ENCODE measurements at regions not wholly inside any gene's neighbourhood (a gene's known extent, or its start where the extent isn't known, plus 50 kb on each side); places are given as distances from the start of the nearest gene placed in this dataset.
A peak's percentile ranks its signal among the peaks of the same experiment; 100 is the strongest.

GRCh38 chr4:97152149-97152548 is 991.1 kb downstream of the STPG2 start (continued):
- TF ChIP-seq ZNF462 (CRISPR knock-in tag; IDR thresholded peaks at IDR 0.05) (no peak), EZH2 (IDR thresholded peaks at IDR 0.05; ENCODE audit: low read depth, unreplicated experiment) (no peak), EZH2phosphoT487 (IDR thresholded peaks at IDR 0.05; ENCODE audit: unreplicated experiment) (no peak)

GRCh38 chr4:97153042-97153441 is 990.2 kb downstream of the STPG2 start:
- H3K9me2 ChIP-seq (ENCODE audit: insufficient read depth): no peaks in the 10 kb centered on the region
- ATAC-seq (peak; percentile 49), DNase-seq (ENCODE audit: low spot score) (peak; percentile 62)
- Mint-ChIP-seq H3K27me3 (ENCODE audit: insufficient read depth, low read depth, poor library complexity) (no peaks in the 10 kb centered on the region), H3K27ac (no peak overlapping the region), H3K36me3 (ENCODE audit: low read depth) (no peaks in the 10 kb centered on the region), H3K4me3 (no peak overlapping the region), H3K4me1 (peaks cover 12% of the 10 kb centered on the region; the same call in 2 of the 3 replicates), H3K9me3 (no peaks in the 10 kb centered on the region)
- no peaks in the 10 kb centered on the region for H3K27me3 ChIP-seq (ENCODE audit: insufficient read depth)
- H3F3A ChIP-seq (replicated peaks; ENCODE audit: low read depth): no peaks in the 10 kb centered on the region
- H3K36me3 ChIP-seq (ENCODE audit: insufficient read depth): no peaks in the 10 kb centered on the region
- TF ChIP-seq CREB1 (CRISPR knock-in tag; IDR thresholded peaks at IDR 0.05; ENCODE audit: low read depth) (no peak), CTCF (conservative IDR thresholded peaks at IDR 0.05; ENCODE audit: low read depth in 2 of 2) (peak; percentile 70 to 74), ZNF462 (CRISPR knock-in tag; IDR thresholded peaks at IDR 0.05) (no peak), EZH2phosphoT487 (IDR thresholded peaks at IDR 0.05; ENCODE audit: unreplicated experiment) (no peak)
- H3K27ac ChIP-seq (ENCODE audit: low read depth): no peak overlapping the region
- H2AFZ ChIP-seq: no peak overlapping the region
- no peak overlapping the region for H3K4me2 ChIP-seq
- no peaks in the 10 kb centered on the region for H4K20me1 ChIP-seq (replicated peaks; ENCODE audit: insufficient read depth)
- H3K79me2 ChIP-seq (replicated peaks; ENCODE audit: insufficient read depth): no peaks in the 10 kb centered on the region
- H3K4me3 ChIP-seq: no peak overlapping the region
- H3K4me1 ChIP-seq (ENCODE audit: insufficient read depth): 0 out of 2 replicates have a peak, but pooled peaks cover 4% of the 10 kb centered on the region

Data from GM23338 (cell line).